ENCODE measurements at regions not wholly inside any gene's neighbourhood (a gene's known extent, or its start where the extent isn't known, plus 50 kb on each side); places are given as distances from the start of the nearest gene placed in this dataset.
A peak's percentile ranks its signal among the peaks of the same experiment; 100 is the strongest.

- Histone ChIP-seq H2BK20ac (ENCODE audit: low read length) (no peak overlapping the region), H3K18ac (ENCODE audit: extremely low read depth, low read length) (no peak overlapping the region), H3K14ac (ENCODE audit: insufficient read length) (no peak overlapping the region), H3K9ac (replicated peaks in 1 of 4; ENCODE audit: extremely low read depth in 1 of 4, low read depth in 3 of 4, low read length in 3 of 4) (no peak overlapping the region), H2BK120ac (replicated peaks; ENCODE audit: low read depth, low read length) (no peak overlapping the region), H2BK5ac (ENCODE audit: low read depth, low read length) (no peak overlapping the region), H2AK5ac (ENCODE audit: low read depth, low read length) (no peak overlapping the region), H3K27ac (ENCODE audit: low read depth, low read length) (no peak overlapping the region), H4K5ac (ENCODE audit: insufficient read length, low read depth, low read length) (no peak overlapping the region), H3K4me1 (replicated peaks in 1 of 4; ENCODE audit: control insufficient read depth in 3 of 4, insufficient read depth in 4 of 4, low read length in 3 of 4) (peaks cover 0 to 9% (median 2%) of the 10 kb centered on the region in 4 experiments; a peak in 2 of 7 replicates), H3K4me3 (ENCODE audit: extremely low read depth in 1 of 4, insufficient read depth in 2 of 4, low read depth in 3 of 4, low read length in 4 of 4) (peak overlapping the region in 1 of 4 experiments; percentile 46; a peak in 1 of 8 replicates), H3K9me3 (ENCODE audit: insufficient read depth in 2 of 2, low read depth in 1 of 2, low read length in 1 of 2) (peaks cover 9 to 15% of the 10 kb centered on the region in 2 experiments), H3K79me2 (ENCODE audit: control insufficient read depth in 1 of 2, insufficient read depth in 2 of 2, low read length in 2 of 2) (no peaks in the 10 kb centered on the region), H2AFZ (ENCODE audit: low read length) (no peak overlapping the region), H3K23ac (ENCODE audit: insufficient read length) (no peak overlapping the region), H2BK15ac (ENCODE audit: low read length) (no peak overlapping the region), H4K20me1 (replicated peaks in 1 of 2; ENCODE audit: control insufficient read depth in 1 of 2, insufficient read depth in 2 of 2, low read length in 2 of 2) (no peaks in the 10 kb centered on the region), H4K91ac (replicated peaks; ENCODE audit: insufficient read length, low read length) (no peak overlapping the region), H3K27me3 (replicated peaks in 1 of 4; ENCODE audit: control insufficient read depth in 3 of 4, extremely low read depth in 1 of 4, insufficient read depth in 3 of 4, low read length in 3 of 4) (peaks cover 0 to 1% (median 0%) of the 10 kb centered on the region in 4 experiments; a peak in 1 of 7 replicates), H3K4me2 (ENCODE audit: insufficient read depth in 1 of 2, low read depth in 2 of 2, low read length in 2 of 2) (peak overlapping the region; percentile 15 to 62; a peak in 2 of 4 replicates), H3K56ac (replicated peaks; ENCODE audit: insufficient read length, low read depth, low read length) (no peak overlapping the region), H3K4ac (replicated peaks; ENCODE audit: insufficient read length, low read depth, low read length) (no peak overlapping the region), H3K23me2 (ENCODE audit: low read depth, low read length) (no peaks in the 10 kb centered on the region), H2BK12ac (ENCODE audit: low read depth, low read length) (no peak overlapping the region), H4K8ac (ENCODE audit: extremely low read depth, insufficient read depth, low read length) (no peak overlapping the region), H3K36me3 (ENCODE audit: control insufficient read depth in 2 of 4, insufficient read depth in 4 of 4, low read length in 3 of 4) (peaks cover 0 to 17% (median 2%) of the 10 kb centered on the region in 4 experiments; a peak in 3 of 8 replicates), H3K79me1 (ENCODE audit: low read depth, low read length) (no peaks in the 10 kb centered on the region)
- 8% methylated on average over 3 of the region's 3 CpGs; no CpG with 5 or more reads in 1 of the 2 experiments for WGBS, 2 experiments (ENCODE audit: extremely low coverage in 1 of 2, insufficient coverage in 1 of 2, insufficient read length in 1 of 2, insufficient replicate concordance in 2 of 2, low coverage in 1 of 2, low lambda C conversion rate in 2 of 2, missing lambda C conversion rate in 1 of 2)
- DNase-seq (ENCODE audit: low read depth in 1 of 2, low spot score in 2 of 2) = peak in 1 of 2 experiments; percentile 54
- FAIRE-seq = peak; percentile 95
- CTCF ChIA-PET (ENCODE audit: partially characterized antibody) = interaction anchor here (0.9 kb wide), 1 partner anchor 88 kb away, joined by 3 read pairs; no protein-coding TSS in a partner anchor
- POLR2A ChIA-PET (ENCODE audit: partially characterized antibody) = interaction anchor here (0.7 kb wide), 1 partner anchor 154 kb away, joined by 3 read pairs; no protein-coding TSS in a partner anchor
- peak; percentile 98 for TF ChIP-seq NANOG (IDR thresholded peaks at IDR 0.05; ENCODE audit: insufficient read depth, low read depth, low read length, poor library complexity, severe bottlenecking)
- peak; percentile 87 for TF ChIP-seq TCF12 (IDR thresholded peaks at IDR 0.05; ENCODE audit: low read depth, low read length)
- TF ChIP-seq SIN3A (conservative IDR thresholded peaks at IDR 0.05 in 1 of 2, IDR thresholded peaks at IDR 0.05 in 1 of 2; ENCODE audit: low read depth in 1 of 2, low read length in 2 of 2) = no peak
- no peak for TF ChIP-seq ATF3 (IDR thresholded peaks at IDR 0.05; ENCODE audit: insufficient read depth, low read depth, low read length)
- no peak for TF ChIP-seq SIRT6 (IDR thresholded peaks at IDR 0.05; ENCODE audit: low read length)
- TF ChIP-seq RXRA (IDR thresholded peaks at IDR 0.05; ENCODE audit: insufficient read depth, low read depth, low read length) = no peak
- TF ChIP-seq CTCF (IDR thresholded peaks at IDR 0.05; ENCODE audit: control extremely low read depth in 1 of 3, insufficient read depth in 1 of 3, low read depth in 1 of 3, low read length in 3 of 3) = no peak
- TF ChIP-seq EGR1 (IDR thresholded peaks at IDR 0.05; ENCODE audit: borderline replicate concordance, low read depth, low read length) = no peak
- TF ChIP-seq CREB1 (IDR thresholded peaks at IDR 0.05) = no peak
- TF ChIP-seq RFX5 (IDR thresholded peaks at IDR 0.05; ENCODE audit: borderline replicate concordance, low read depth, low read length) = no peak
Observed at GRCh38 chr5:97400537-97400936, 217.5 kb upstream of the RIOK2 start.

All from H1 (cell line).